H9 (cell line): ENCODE measurements at regions not wholly inside any gene's neighbourhood (a gene's known extent, or its start where the extent isn't known, plus 50 kb on each side); places are given as distances from the start of the nearest gene placed in this dataset.

Experiments
- DNase-seq: peaks from one replicate; pipeline ENCODE4 v3.0.0-alpha.2; 2017
- H2AFZ ChIP-seq: one replicate; pipeline ENCODE4 v1.6.1; 2013; ENCODE audit warnings: mild to moderate bottlenecking, low read length, control low read depth, moderate library complexity
- H2AK5ac ChIP-seq: 2 replicates; pipeline ENCODE4 v1.6.1; 2013; ENCODE audit warnings: low read length, control low read depth, mixed read lengths; ENCODE audit not compliant: insufficient read length
- H2BK120ac ChIP-seq: one replicate; pipeline ENCODE4 v1.6.1; 2013; ENCODE audit warnings: low read depth, mild to moderate bottlenecking, low read length, control low read depth, inconsistent platforms; ENCODE audit not compliant: poor library complexity, severe bottlenecking
- H2BK12ac ChIP-seq: 2 replicates; pipeline ENCODE4 v1.6.1; 2013; ENCODE audit warnings: low read length, control low read depth, mixed read lengths, low read depth; ENCODE audit not compliant: insufficient read length
- H2BK15ac ChIP-seq: 2 replicates; pipeline ENCODE4 v1.6.1; 2013; ENCODE audit warnings: low read depth, low read length, control low read depth
- H2BK20ac ChIP-seq: one replicate; pipeline ENCODE4 v1.6.1; 2013; ENCODE audit warnings: low read depth, mild to moderate bottlenecking, low read length, control low read depth, inconsistent platforms; ENCODE audit not compliant: poor library complexity, severe bottlenecking
- H2BK5ac ChIP-seq: 2 replicates; pipeline ENCODE4 v1.6.1; 2013; ENCODE audit warnings: low read length, control low read depth, mixed read lengths; ENCODE audit not compliant: insufficient read length
- H3K14ac ChIP-seq: 2 replicates; pipeline ENCODE4 v1.6.1; 2013; ENCODE audit warnings: low read length, control low read depth; ENCODE audit not compliant: insufficient read depth
- H3K18ac ChIP-seq: 2 replicates; pipeline ENCODE4 v1.6.1; 2013; ENCODE audit warnings: low read depth, mild to moderate bottlenecking, mixed read lengths, low read length, control low read depth; ENCODE audit not compliant: insufficient read length
- H3K23ac ChIP-seq: 2 replicates; pipeline ENCODE4 v1.6.1; 2013; ENCODE audit warnings: low read length, control low read depth, mixed read lengths, low read depth; ENCODE audit not compliant: insufficient read length
- H3K23me2 ChIP-seq: 2 replicates; pipeline ENCODE4 v1.6.1; 2013; ENCODE audit warnings: low read depth, mild to moderate bottlenecking, mixed read lengths, low read length, control low read depth; ENCODE audit not compliant: insufficient read length, poor library complexity, severe bottlenecking
- H3K27ac ChIP-seq: 2 replicates; pipeline ENCODE4 v1.5.1; 2013; ENCODE audit warnings: low read length, control low read depth, mixed read lengths, low read depth; ENCODE audit not compliant: insufficient read length
- H3K27me3 ChIP-seq: 2 replicates; pipeline ENCODE4 v1.6.1; 2013; ENCODE audit warnings: low read length, control low read depth, inconsistent platforms; ENCODE audit not compliant: insufficient read depth
- H3K4ac ChIP-seq: 2 replicates; pipeline ENCODE4 v1.6.1; 2013; ENCODE audit warnings: low read depth, mild to moderate bottlenecking, control low read depth, inconsistent platforms, low read length, moderate library complexity
- H3K4me1 ChIP-seq: 2 replicates; pipeline ENCODE4 v1.6.1; 2013; ENCODE audit warnings: low read length, control low read depth, inconsistent platforms; ENCODE audit not compliant: insufficient read depth
- H3K4me2 ChIP-seq: 2 replicates; pipeline ENCODE4 v1.6.1; 2013; ENCODE audit warnings: low read length, control low read depth, mixed read lengths; ENCODE audit not compliant: insufficient read length, insufficient read depth
- H3K56ac ChIP-seq: 2 replicates; pipeline ENCODE4 v1.6.1; 2013; ENCODE audit warnings: low read depth, mild to moderate bottlenecking, mixed read lengths, low read length, control low read depth; ENCODE audit not compliant: insufficient read length
- H3K79me1 ChIP-seq: 2 replicates; pipeline ENCODE4 v1.6.1; 2013; ENCODE audit warnings: low read depth, mild to moderate bottlenecking, moderate library complexity, low read length, control low read depth, inconsistent platforms; ENCODE audit not compliant: insufficient read depth, poor library complexity, severe bottlenecking
- H3K79me2 ChIP-seq: 2 replicates; pipeline ENCODE4 v1.6.1; 2013; ENCODE audit warnings: low read length, control low read depth, inconsistent platforms; ENCODE audit not compliant: insufficient read depth
- H3K9ac ChIP-seq: 2 replicates; pipeline ENCODE4 v1.6.1; 2013; ENCODE audit warnings: low read length, control low read depth, mixed read lengths; ENCODE audit not compliant: insufficient read length; ENCODE audit errors: extremely low read depth
- H3K9me3 ChIP-seq: one replicate; pipeline ENCODE4 v1.6.1; 2013; ENCODE audit warnings: low read depth, low read length, inconsistent platforms; ENCODE audit not compliant: control insufficient read depth
- H3T11ph ChIP-seq: one replicate; pipeline ENCODE4 v1.6.1; 2013; ENCODE audit warnings: mild to moderate bottlenecking, low read length, control low read depth, inconsistent platforms
- H4K20me1 ChIP-seq: one replicate; pipeline ENCODE4 v1.6.1; 2013; ENCODE audit not compliant: control insufficient read depth, insufficient read length, insufficient read depth
- H4K5ac ChIP-seq: 2 replicates; pipeline ENCODE4 v1.6.1; 2013; ENCODE audit warnings: low read depth, mild to moderate bottlenecking, mixed read lengths, low read length, control low read depth; ENCODE audit not compliant: insufficient read length
- H4K8ac ChIP-seq: replicated peaks from 2 replicates; pipeline ENCODE4 v1.6.1; 2013; ENCODE audit warnings: low read length, control low read depth, mixed read lengths, low read depth; ENCODE audit not compliant: insufficient read length
- H4K91ac ChIP-seq: 2 replicates; pipeline ENCODE4 v1.6.1; 2013; ENCODE audit warnings: low read depth, mild to moderate bottlenecking, moderate library complexity, mixed read lengths, low read length, control low read depth; ENCODE audit not compliant: insufficient read length
- H3K27ac Mint-ChIP-seq, 3 experiments: 2 replicates in 2 of 3; 3 replicates in 1 of 3; pipeline ENCODE4 v1.8.0; 2020 to 2021; ENCODE audit warnings: mixed read lengths in 3 of 3, mild to moderate bottlenecking in 1 of 3, moderate library complexity in 1 of 3
- H3K27me3 Mint-ChIP-seq: 2 replicates; pipeline ENCODE4 v1.8.0; 2021; ENCODE audit warnings: low read depth, mild to moderate bottlenecking, moderate library complexity, mixed read lengths
- H3K36me3 Mint-ChIP-seq, 3 experiments: 2 replicates in 2 of 3; 3 replicates in 1 of 3; pipeline ENCODE4 v1.8.0; 2020 to 2021; ENCODE audit warnings: low read depth in 3 of 3, mixed read lengths in 3 of 3; ENCODE audit not compliant: insufficient read depth in 1 of 3
- H3K4me1 Mint-ChIP-seq, 2 experiments: 2 replicates each; pipeline ENCODE4 v1.8.0; 2020; ENCODE audit warnings: mixed read lengths in 2 of 2
- H3K4me3 Mint-ChIP-seq, 2 experiments: 2 replicates in 1 of 2; 3 replicates in 1 of 2; pipeline ENCODE4 v1.8.0; 2020 to 2021; ENCODE audit warnings: mild to moderate bottlenecking in 2 of 2, mixed read lengths in 2 of 2, moderate library complexity in 1 of 2
- H3K9me3 Mint-ChIP-seq, 2 experiments: 2 replicates in 1 of 2; 3 replicates in 1 of 2; pipeline ENCODE4 v1.8.0; 2020; ENCODE audit warnings: mild to moderate bottlenecking in 2 of 2, mixed read lengths in 2 of 2, moderate library complexity in 1 of 2
- CTCF ChIP-seq: fragments of 200-600 bp; sonication (generic); conservative IDR thresholded peaks from 3 replicates; pipeline ENCODE4 v1.8.0; 2021; ENCODE audit warnings: antibody characterized with exemption, mild to moderate bottlenecking
- WGBS: extraction: QIAGEN DNeasy Blood & Tissue Kit; methylation state at CpG from one replicate; pipeline ENCODE4 v1.1.7; 2013; ENCODE audit warnings: missing lambda C conversion rate, low lambda C conversion rate, mixed read lengths; ENCODE audit not compliant: insufficient read length; ENCODE audit errors: extremely low coverage; 5-methylcytosine and 5-hydroxymethylcytosine counted together

DNA sequence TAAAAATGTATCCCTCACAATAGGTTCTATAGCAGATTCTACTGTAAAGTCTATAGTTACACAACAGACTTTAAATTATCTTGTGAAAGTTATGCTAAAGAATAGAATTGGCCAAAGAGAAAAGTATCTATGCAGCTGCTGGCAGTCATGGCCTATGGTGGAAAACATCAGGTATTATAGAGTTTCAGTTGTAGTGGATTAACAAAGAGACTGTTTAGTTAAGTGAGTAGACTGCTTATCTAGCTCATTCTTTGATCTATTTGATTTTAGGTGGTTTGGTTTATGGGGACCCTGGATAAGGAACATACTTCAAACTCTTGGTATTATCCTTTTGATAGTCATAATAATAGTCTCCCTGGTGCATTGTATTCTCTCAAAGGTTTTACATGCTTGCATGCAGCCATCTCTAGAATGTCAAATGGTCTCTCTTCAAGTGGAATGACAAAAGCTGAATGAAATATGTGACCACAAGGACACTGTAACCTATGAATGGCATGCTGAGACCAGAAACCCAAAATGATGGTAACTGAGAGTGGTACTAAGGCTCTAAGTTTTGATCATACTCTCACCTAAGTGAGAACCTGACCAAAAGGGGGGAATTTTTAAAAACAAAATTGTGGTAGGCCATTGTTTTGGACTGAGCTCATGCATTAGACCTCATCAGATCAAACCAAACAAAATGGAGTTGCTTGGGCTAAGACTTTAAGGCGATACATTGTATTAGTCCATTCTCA lies 54.9 kb upstream of the NAMPT start:
- Histone ChIP-seq H3K27me3 (no peaks in the 10 kb centered on the region), H2BK5ac (no peak overlapping the region), H2BK15ac (no peak overlapping the region), H3K4me1 (no peaks in the 10 kb centered on the region), H4K5ac (no peak overlapping the region), H3K4ac (no peak overlapping the region), H2BK20ac (no peak overlapping the region), H3T11ph (no peak overlapping the region), H3K79me2 (no peaks in the 10 kb centered on the region), H2BK120ac (no peak overlapping the region), H3K4me2 (no peak overlapping the region), H2AFZ (no peak overlapping the region), H3K79me1 (no peaks in the 10 kb centered on the region), H3K9ac (no peak overlapping the region), H3K18ac (no peak overlapping the region), H2AK5ac (no peak overlapping the region), H2BK12ac (no peak overlapping the region), H3K9me3 (peaks cover 18% of the 10 kb centered on the region), H3K14ac (no peak overlapping the region), H3K27ac (no peak overlapping the region), H3K23me2 (no peaks in the 10 kb centered on the region), H3K56ac (no peak overlapping the region), H3K23ac (no peak overlapping the region), H4K20me1 (no peaks in the 10 kb centered on the region), H4K91ac (no peak overlapping the region), H4K8ac (no peak overlapping the region)
- Mint-ChIP-seq H3K27ac (no peak overlapping the region), H3K9me3 (peaks cover 32 to 48% of the 10 kb centered on the region in 2 experiments), H3K27me3 (no peaks in the 10 kb centered on the region; the same call in 1 of the 2 replicates), H3K36me3 (peaks cover 11 to 30% (median 23%) of the 10 kb centered on the region in 3 experiments; a peak in 6 of 7 replicates), H3K4me1 (no peaks in the 10 kb centered on the region), H3K4me3 (no peak overlapping the region)
- no CpG with 5 or more reads among the region's 1 CpG for WGBS
- TF ChIP-seq CTCF: no peak
- no peak for DNase-seq
